Stimulated activated CD4-positive, alpha-beta T cell treated with anti-CD3 and anti-CD28 coated beads, Interleukin-12 subunit alpha, Interleukin-12 subunit beta, amount 100 ng/mL, for 48 hours (primary cell): ENCODE measurements at regions not wholly inside any gene's neighbourhood (a gene's known extent, or its start where the extent isn't known, plus 50 kb on each side); places are given as distances from the start of the nearest gene placed in this dataset.

Experiments used
- DNase-seq, 3 donors: peaks; one replicate each; pipeline ENCODE4 v3.0.0-alpha.2; 2020; ENCODE audit warnings: low read depth in 2 of 3, low spot score in 1 of 3

DNA sequence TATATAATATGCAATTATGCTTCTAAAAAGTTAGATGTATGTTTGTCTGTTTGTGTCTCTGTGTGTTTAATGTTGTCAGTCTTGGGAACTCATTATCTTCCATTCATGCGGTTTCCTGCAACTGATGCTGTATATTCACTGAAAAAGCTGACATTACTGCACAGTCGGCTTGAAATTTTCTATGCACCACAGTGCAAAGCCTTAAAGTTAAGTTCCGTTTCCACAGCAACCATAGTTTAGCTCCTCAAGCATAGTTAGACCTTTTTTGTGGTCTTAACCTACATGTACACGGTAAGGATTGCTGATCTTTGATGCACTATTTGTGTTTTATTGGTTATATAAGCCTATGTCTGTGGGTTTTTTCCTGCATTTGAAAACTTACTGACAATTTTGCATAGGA is 309.4 kb downstream of the KCNC2 start:
- DNase-seq, result no peak

DNA sequence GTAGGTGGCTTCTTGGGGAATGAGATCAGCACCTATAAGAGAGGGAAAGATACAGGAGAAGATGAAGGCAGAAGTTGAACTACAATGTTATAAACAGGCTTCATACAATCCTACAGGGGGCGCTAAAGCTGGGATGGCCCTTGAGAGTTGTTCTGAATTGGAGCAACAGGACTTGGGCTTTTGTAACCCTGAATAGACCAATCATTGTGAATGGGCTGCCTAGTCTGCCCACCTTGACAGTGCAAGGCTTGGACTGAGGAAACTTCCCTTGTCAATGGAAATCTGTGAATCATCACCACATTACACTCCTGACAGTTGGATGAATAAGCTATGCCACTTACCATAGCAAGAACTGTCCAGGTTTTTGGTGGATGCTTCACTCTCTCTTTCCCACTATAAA is 306.1 kb downstream of the KCNC2 start:
- no peak for DNase-seq

DNA sequence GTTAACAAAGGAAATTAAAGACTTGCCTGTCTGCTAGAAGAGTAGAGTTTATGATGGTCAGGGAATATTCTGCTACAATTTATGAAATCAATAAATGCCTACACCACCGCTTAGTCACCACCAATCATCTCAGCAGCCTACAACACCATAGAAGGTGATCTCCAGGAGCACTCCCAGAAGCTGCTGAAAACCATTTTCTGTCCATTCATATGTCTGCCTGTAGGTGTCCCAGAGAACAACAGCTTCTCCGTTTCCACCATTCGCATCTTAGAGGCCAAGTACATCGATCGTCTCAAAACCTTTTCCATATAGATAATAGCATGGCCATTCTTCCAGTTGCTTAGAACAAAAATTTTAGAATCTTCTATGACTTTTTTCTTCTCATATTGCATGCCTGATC is 303.4 kb downstream of the KCNC2 start:
- DNase-seq, result no peak

DNA sequence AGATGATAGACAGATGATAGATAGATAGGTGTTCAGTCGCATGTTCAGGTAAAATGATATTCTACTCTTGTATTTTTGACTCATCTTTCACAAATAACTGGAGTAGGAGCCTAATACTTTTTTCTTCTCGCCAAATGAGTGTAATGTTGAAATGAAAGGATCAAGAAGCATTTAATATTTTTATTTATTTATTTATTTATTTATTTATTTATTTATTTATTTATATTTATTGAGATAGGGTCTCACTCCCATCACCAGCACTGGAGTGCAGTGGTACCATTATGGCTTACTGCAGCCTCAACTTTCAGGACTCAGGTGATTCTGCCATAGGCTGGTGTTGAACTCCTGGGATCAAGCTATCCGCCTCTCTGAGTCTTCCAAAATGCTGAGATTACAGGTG is 298.8 kb downstream of the KCNC2 start:
- no peak for DNase-seq

DNA sequence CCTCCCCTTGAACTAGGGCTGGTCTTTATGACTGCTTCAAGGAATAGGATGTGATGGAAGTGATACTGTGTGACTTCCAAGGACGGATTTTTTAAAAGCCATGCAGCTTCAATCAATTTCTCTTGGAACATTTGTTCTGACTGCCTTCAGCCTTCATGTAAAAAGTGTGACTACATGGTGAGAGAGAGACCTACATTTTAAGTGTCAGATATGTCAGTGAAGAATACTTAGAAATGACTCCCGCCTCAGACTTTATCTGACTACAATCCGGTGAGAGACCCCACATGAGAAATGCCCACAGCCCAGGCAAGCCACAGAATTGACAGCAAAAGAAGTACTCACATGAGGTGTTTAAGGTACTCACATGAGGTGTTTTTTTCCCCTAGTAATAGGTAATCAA is 295.3 kb downstream of the KCNC2 start:
- DNase-seq, result no peak

DNA sequence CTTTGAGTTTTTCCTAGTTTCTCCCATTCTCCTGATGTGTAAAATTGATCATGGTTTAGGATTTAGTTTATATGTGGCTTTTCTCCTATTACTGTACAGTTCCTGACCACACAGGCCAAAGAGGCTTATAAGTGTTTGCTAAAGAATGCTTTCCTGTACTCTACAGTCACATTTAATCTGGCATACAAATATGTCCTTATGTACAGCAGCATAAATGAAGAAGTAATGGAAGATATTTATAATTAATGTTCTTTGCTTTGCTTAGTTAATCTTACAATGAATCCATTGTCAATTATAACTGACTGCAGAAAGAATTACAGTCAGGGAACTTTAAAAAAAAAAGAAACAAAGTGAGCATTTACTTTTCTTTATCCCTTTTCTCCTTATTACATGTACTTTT is 293.9 kb downstream of the KCNC2 start:
- DNase-seq, result no peak

DNA sequence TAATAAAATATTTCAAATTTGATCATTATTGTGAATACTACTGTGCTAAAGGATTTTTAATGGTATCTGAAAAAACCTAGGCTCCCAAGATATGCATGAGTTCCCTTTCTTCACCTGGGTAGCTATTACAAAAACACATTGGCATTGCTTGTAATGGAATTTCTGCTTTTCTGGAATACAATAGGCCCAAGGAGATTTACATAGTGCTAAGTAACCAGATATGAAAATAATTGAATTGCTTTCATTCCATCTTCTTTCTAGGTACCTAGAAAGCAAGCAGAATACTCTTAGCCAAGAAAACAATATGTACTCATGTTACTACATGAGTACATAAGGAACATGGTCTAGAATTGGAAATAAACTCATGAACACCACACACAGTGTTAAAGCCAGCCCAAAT is 291.9 kb downstream of the KCNC2 start:
- no peak for DNase-seq

DNA sequence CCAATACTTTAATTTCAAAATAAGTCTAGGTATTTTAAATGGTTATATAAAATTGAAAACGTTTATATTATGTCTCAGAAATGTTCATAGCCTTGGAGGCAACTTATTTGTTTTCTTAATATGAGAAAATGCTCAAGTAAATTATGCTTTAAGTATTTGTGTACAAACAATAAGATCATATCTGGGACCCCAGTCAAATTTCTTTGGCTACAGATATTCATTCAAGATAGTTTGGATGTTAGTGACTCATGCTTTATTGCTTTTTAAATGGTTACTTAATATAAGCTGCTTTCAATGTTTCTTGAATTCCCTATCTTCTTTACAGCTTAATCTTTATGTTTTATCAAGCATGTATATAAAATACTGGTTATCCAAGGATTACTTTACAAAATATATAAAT is 291.3 kb downstream of the KCNC2 start:
- no peak for DNase-seq

DNA sequence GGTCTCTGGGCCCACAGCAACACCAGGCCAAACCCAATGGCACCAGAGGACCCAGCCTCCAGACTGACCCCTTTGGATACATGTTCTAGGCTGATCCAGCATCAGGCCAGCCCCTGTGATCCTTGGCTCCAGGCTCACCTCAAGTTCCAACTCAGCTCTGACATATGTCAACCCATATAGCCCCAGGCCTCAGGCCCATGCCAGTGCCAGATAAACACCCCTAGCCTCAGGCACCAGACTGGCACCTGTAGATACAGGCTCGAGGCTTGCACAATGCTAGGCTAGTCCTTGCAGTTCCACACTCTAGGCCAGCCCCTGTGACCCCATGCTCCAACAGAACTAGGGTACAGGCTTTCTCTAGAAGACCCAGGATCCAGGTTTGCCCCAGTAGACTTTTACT is 287.5 kb downstream of the KCNC2 start:
- no peak for DNase-seq

DNA sequence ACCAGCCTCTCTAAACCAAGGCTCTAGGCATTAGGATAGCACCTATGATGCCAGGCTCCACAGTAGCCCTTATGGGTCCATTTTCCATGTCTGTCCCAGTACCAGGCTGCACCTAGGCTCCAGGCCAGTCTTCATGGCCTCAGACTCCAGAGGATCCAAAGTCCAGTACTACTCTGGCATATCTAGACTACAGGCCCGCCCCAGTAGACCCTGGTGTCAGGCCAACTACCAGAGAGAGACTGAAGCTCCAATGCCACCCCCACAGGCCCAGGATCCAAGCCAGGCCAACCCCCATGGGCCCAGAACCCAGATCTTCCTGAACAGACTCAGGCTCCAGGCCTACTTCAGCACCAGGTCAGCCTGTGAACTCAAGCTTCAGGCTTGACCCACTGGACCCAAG is 287.0 kb downstream of the KCNC2 start:
- no peak for DNase-seq

DNA sequence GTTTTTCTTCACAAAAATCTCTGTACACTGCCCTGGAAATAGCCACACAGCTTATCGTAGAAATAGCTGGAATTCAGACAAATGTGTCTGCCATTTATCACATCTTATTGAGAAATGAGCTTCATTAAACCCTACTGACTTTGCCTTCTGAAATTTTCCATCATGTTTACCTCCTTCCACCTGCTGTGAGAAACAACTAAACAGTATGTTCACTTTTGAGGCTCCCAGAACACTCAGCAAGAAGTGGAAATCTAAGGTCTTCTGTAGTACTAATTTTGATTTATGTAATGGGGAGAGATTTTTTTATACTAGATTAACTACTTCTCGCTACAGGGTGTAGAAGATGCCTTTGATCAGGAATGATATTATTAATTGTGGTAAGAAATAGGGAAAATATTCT is 268.0 kb downstream of the KCNC2 start:
- no peak for DNase-seq

DNA sequence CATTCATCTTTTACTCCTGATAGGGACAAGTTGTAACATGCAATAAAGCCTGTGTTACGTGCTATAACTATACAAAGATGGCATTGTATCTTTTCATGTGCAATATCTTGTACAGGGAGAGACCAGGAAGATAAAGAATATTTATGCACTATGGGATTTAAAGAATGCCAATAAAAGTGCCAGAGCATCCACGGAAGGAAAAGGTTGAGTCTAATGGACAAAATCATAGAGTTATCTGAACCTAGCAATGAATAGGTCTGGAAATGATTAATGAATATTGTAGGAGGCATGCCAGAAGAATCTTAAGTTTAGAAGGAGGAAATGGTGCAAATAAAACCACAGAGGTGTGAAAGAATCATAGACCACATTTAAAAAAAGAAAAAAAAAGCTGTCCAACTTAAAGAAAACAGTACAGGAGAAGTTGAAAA is 263.9 kb downstream of the KCNC2 start:
- no peak for DNase-seq

DNA sequence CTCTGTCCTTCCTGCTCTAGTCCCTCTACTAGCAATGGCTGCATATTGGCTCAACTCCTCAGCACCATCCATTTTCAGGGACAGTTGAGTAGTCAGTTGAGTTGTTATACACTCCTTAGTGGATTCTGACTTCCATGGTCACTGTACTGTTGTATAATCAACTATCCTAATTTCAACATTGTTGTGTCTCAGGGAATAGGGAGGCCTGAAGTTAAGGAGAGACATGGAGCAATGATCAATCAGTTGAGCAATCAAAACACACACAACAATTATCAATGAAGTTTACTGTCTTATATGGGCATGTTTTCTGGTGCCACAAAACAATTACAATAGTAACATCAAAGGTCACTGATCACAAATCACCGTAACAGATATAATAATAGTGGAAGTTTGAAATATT is 255.9 kb downstream of the KCNC2 start:
- DNase-seq, result no peak

DNA sequence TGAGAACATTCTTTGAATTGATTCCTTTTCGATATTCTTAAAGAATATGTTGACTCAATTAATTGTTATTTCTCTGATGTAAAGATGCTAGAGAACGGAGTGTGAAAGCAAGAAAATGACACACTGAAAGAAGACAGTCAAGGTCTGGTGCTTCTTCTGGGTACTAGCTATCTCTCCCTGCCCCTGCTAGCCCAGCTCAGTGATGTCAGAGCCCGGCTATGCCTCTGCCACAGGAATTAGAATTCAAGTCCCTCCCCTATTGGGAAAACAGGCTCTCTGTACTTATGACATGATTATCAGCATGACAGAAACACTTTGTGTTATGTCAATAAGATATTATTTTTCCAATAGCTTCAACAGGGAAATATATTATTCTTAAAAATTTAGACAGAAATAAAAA is 252.4 kb downstream of the KCNC2 start:
- no peak for DNase-seq

DNA sequence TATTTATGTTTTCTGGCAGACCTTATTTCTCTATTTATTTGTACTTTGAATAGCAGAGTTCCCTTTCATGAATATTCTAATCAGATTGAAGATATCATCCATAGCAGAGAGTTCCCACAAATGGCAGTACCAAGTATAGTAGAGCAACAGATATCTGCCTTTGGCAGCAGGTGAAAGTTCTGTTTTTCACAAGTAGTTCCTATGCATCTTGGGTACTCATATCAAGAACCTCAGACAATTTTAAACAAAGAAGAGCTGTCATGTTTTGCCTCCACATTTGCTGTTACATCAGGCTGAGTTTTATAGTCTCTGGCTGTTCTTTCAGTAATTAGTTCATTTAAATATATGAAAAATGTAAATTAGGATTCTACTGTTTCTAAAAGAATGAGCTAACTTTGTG is 252.0 kb downstream of the KCNC2 start:
- DNase-seq, result no peak

DNA sequence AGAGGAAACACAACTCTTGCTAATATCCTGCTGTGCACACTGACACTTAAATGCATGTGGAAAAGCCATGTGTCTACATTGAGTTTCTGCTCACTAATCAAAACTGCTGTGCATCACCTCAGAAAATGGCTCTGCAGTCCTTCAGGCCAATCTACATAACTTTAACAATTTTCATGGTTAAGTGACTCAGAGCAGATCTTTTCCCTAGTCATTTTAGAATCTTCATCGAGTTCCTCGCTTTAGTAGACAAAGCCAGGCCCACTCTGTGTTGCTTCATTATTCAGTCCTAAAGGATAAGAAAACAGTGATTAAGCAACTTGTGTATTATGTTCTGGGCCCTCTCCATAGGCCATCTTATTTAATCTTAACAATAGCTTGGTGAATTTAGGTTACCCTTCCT is 250.0 kb downstream of the KCNC2 start:
- DNase-seq, result no peak

DNA sequence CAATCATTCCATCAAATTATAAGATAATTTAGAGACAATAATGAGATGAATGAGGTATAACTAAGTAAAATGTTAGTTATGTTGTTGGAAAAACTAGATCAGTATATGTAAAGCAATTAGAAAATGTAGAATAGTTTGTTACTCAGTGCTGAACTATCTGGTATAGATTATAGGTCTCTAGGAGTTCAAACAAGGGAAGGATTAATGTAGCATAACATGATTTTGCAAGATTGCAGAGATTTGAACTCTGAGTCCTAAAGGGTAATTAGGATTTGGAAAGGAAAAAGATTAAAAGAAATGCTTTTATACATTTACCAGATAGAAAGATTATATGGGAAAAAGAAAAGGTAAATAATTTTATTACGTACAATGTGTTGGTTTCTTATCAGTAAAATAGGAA is 246.3 kb downstream of the KCNC2 start:
- no peak for DNase-seq

DNA sequence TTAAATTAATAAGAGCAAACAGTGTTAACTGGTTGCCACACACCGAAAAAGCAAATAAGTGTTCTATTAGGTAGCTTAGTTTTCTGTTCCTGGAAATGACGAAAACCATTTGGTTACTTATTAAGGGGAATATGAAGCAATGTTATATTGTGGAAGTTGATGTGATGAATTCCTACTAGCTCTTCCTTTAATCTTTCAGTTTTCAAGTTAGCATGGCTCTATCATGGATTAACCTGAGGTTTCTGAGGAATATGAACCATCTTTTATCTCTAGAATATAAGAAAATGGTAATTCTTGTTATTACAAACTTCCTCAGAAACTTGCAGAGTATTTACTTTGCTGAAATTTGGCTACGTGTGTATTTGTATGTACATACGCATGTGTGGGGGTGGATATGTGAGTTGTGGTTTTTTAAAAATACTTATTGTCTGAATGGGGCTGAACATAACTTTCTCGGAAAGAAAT is 245.7 kb downstream of the KCNC2 start:
- DNase-seq, result no peak

DNA sequence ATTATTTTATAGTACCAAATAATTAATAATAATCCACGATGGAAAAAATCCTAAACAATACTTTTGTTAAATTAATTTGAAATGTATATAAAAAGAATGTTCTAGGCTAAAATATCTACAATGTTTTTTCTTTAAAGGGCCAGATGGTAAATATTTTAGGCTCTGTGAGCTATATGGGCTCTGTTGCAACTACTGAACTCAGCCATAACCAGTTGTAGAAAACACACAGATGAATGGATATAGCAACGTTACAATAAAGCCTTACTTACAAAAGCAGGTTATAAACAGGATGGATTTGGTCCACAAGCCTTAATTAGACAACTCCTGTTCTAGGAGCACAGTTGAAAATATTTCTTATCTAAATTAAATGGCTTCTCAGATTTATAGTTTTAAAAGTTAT is 245.2 kb downstream of the KCNC2 start:
- no peak for DNase-seq

DNA sequence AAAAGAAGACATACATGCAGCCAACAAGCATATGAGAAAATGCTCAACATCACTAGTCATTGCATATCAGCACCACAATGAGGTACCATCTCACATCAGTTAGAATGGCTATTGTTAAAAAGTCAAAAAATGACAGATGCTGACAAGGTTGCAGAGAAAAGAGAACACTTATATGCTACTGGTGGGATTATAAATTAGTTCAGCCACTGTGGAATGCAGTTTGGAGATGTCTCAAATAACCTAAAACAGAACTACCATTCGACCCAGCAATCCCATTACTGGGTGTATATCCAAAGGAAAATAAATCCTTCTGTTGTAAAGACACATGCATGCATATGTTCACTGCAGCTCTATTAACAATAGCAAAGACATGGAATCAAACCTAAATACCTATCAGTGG is 238.4 kb downstream of the KCNC2 start:
- no peak for DNase-seq

DNA sequence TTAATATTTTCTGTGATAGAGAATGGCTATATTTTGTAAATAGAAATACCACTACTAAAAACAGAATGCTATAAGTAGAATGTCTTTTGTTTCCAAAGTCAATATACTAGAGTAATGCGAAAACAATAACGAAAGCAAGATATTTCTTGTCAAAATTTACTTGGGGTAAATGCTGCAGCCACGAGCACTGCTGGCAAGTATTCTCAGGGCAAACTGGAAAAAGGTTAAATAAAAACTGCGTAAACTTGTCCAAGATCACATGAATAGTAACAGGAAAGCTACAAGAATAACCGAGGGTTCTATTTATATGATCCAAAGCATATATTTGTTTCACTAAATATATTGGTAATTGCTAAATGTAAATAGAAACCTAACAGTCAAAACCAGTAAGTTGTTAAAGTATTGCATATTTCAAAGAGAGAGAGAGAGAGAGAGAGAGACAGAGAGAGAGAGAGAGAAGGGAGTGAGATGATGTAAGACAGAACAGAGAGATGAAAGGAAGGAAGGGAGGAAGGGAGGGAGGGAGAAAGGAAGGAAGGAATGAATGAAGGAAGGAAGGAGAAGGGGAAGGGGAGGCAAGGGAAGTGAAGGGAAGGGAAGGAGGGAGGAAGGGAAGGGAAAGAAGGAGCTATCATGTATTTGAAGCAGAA is 231.7 kb downstream of the KCNC2 start:
- no peak for DNase-seq

DNA sequence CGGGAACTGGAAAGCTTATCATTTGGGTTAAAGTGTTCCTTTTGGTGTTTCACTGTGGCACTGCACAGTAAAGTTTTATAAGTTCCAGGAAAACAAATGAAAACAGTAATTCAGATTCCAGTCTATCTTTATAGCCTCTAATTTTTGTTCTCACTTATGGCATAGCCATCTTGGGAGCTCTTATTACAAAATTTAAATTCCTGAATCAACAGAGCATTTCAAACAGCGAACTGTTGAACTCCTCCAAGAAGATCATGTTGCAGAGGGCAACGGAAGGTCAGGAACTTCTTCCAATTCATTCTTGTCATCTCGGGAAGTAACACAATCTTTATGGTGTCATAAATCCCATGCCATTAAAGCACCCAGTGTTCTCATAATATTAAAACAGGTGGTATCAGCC is 229.1 kb downstream of the KCNC2 start:
- DNase-seq, result no peak

DNA sequence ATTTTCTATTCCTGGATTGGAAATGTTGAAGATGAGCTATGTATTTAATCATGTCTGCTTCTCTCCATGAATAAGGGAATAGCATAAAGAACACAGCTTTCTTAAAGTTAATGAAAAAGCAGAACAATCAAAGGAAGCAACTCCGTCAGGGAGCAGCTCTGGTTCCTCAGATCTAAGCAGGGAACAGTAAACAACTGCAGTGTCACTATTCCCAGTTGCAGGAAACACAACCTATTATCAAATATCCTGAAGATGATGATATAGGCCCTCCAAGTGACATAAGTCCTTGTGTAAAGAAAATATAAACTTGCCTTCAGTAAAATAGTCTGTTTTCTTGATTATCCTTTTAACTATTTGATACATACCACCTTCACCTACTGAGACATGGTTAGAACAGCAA is 228.1 kb downstream of the KCNC2 start:
- DNase-seq, result no peak

DNA sequence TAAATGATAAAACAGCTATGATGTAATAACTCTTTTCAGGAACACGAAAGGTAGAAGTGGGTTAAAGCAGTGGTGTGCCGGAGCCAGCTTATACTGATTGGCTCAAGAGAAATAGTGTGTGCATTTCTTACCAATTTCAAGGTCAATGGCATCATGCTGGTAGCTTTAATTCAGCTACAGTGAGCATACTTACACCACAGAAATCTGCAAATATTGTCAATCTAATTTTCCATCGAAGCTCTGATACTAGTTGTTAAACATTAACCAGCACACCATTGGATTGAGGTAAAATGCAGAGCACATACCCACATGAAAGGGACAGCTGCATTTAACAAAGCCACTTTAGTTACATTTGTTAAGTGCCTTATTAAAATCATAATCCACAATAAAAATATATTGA is 225.7 kb downstream of the KCNC2 start:
- no peak for DNase-seq
